T1000 (cell line): ENCODE measurements at regions not wholly inside any gene's neighbourhood (a gene's known extent, or its start where the extent isn't known, plus 50 kb on each side); places are given as distances from the start of the nearest gene placed in this dataset.
"Not testable (repeated sequence)": the region's sequence is repeated elsewhere in the genome, so short reads cannot be mapped to it uniquely, and the experiment has no call there.

Experiments
- DNase-seq: peaks from one replicate; lab custom pipeline; 2025; ENCODE audit warnings: mixed read lengths; lab: John Stamatoyannopoulos, UW

DNA sequence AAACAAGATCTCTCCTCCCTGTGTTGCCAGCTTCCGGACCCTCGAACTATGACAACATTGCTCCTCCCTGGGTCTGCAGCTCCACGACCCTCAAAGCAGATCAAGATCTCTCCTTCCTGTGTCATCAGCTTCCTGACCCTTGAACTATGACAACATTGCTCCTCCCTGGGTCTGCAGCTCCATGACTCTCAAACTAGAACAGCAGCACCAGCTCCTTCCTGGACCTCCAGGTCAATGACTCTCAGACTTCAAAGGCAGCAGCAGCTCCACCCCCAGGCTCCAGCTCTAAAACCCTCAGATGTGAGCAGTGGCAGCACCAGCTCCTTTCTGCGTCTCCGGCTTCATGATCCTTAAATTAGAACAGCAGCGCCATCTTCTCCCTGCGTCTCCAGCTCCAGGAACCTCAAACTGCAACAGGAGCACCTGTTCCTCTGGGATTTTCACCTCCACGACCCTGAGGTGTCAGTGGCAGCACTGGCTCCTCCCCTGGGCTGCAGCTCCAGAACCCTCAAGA, 341.0 kb upstream of the SULF2 start:
- DNase-seq, result no peak

DNA sequence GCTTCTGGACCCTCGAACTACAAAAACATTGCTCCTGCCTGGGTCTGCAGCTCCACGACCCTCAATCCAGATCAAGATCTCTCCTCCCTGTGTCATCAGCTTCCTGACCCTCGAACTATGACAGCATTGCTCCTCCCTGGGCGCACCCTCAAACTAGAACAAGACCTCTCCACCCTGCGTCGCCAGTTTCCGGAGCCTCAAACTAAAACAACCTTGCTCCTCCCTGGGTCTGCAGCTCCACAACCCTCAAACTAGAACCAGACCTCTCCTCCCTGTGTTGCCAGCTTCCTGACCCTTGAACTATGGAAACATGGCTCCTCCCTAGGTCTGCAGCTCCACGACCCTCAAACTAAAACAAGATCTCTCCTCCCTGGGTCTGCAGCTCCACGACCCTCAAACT, 339.7 kb upstream of the SULF2 start:
- DNase-seq, result no peak

DNA sequence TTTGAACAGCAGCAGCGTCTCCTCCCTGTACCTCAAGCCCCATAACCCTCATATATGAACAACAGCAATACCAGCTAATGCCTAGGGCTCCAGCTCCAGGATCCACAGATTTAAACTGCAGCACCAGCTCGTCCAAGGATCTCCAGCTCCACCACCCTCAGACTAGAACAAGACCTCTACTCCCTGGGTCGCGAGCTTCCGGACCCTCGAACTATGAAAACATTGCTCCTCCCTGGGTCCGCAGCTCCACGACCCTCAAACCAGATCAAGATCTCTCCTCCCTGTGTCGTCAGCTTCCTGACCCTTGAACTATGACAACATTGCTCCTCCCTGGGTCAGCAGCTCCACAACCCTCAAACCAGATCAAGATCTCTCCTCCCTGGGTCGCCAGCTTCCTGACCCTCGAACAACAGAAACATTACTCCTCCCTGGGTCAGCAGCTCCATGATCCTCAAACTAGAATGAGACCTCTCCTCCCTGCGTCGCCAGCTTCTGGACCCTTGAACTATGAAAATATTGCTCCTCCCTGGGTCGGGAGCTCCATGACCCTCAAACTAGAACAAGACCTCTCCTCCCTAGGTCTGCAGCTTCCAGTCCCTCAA, 339.0 kb upstream of the SULF2 start:
- DNase-seq, result no peak

DNA sequence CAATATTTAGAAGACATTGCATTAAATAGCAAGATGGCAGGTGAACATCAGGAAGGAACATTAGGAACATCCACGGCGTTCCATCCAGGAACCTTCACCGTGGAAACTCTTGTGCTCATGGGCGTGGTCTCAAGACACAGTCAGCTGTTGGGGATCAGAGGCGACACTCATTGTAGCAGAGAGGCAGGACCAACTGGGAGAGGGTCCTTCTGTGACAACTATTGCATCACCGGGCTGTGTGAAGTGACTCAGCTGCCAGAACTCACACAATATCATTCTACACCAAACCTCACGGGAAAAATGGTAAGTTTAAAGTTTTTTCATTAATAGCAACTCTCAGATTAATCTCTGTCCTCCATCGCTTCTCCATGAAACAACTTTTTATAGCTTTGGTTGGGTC, 334.8 kb upstream of the SULF2 start:
- DNase-seq, result no peak

DNA sequence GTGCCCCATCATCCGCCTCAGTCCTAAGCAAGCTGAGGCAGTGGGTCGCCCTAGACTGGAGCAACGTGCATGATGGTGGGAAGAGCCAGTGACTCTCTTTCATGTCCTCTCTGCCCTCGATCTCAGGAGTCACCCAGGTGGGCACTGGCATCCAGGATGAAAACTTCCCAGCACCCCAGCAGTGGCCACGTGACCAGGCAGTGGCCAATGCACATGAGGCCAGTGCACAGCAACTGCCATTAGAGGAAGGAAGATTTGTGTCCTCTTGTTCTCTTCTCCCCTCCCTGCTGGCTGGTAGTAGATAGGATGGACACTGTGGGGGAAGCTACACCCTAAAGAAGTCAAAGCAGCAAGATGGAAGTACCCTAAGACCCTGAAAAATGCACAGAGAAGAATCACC, 334.1 kb upstream of the SULF2 start:
- not testable (repeated sequence) for DNase-seq

DNA sequence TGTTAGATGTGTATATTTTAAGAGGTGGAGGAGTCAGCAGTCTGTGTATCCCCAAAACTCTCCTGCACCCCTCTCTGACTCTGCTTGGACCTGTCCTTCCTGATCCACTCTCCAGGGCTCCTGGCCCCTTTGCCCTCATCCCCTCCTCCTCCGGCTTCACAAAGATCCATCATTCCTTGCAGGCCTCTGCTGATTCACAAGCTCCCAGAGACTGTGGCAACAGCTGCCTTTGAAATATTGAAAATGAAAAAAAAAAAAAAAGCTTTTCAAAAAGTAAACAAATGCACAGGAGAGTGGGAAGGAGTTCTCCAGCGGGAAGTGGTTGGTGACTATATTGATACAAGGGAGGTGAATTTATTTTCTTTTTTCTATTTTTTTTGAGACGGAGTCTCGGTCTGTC, 330.2 kb upstream of the SULF2 start:
- DNase-seq, result no peak

DNA sequence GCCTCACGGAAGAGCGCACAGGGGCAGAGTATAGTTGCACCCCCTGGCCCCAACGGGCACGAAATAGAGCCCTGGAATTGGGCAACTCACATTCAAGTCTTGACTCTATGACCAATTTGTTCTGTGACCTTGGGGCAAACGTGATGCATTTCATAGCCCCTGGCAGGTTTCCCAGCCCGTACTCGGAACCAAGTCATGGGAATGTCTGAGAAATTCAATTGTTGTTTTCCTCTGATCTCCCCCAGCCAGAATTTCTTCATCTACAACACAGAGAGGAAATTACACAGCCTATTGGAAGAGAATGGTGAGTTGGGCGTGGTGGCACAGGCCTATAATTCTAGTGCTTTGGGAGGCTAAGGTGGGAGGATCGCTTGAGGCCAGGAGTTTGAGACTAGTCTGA, 322.3 kb upstream of the SULF2 start:
- no peak for DNase-seq

DNA sequence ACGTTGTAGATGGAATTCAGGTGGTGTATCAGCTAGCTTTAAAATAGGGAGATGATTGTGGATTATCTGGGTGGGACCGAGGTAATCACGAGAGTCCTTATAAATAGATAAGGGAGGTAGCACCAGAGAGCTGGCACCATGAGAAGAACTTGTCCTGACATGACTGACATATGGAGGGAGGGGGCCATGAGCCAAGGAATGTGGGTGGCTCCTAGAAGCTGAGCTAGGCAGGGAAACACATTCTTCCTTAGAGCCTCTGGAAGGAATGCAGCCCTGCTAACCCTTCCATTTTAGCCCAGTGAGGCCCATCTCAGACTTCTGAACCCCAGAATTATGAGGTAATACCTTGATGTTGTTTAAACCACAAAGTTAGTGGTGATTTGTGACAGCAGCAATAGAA, 321.1 kb upstream of the SULF2 start:
- DNase-seq, result no peak

DNA sequence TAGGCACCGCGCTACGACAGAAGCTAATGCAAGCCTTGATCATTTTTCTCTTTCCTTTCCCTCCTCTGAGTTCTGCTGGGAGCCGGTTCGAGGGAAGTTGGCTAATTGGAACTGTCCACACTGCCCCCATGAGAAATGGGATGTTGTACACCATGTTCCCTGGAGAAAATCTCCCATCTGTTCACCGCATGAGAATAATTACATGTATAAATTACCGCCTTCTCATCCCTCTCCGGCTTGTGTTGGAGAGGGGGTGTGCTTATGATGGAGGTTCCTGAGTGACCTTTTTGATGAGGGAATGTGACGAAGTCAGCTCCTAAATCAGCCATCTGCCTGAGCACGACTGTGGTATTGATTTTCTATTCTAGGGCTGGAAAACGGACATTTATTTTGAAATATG, 320.2 kb upstream of the SULF2 start:
- DNase-seq, result no peak

DNA sequence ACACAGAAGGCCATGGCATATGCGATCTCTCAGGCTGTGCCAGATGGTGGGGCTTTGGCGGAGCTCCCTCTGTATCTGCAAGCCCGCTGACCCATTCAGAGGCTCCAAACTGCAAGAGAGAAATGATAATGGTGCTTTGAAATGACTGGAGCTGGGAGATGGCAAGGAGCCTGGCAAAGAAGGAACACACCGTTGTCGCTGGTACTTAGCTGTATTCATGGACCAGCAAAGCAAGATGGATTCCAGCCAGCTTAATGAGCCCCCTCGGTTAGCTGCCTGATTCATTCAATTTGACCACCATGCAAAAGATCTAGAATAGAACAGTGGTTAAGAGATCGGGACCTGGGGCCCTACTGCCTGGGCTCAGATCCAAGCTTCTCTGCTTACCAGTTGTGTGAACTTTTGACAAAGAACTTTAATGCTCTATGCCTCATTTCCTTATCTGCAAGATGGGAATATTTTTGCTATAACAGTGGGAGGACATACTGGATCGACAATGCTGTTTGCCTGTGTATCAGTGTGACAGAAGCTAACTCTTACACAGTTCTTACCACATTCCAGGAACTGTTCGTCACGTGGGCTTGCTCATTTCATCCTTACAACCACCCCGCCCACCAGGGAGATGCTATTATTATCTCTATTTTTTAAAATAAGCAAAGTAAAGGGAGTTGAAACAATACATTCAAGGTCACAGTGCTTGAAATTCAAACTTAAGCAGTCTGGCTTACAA, 317.8 kb upstream of the SULF2 start:
- no peak for DNase-seq

DNA sequence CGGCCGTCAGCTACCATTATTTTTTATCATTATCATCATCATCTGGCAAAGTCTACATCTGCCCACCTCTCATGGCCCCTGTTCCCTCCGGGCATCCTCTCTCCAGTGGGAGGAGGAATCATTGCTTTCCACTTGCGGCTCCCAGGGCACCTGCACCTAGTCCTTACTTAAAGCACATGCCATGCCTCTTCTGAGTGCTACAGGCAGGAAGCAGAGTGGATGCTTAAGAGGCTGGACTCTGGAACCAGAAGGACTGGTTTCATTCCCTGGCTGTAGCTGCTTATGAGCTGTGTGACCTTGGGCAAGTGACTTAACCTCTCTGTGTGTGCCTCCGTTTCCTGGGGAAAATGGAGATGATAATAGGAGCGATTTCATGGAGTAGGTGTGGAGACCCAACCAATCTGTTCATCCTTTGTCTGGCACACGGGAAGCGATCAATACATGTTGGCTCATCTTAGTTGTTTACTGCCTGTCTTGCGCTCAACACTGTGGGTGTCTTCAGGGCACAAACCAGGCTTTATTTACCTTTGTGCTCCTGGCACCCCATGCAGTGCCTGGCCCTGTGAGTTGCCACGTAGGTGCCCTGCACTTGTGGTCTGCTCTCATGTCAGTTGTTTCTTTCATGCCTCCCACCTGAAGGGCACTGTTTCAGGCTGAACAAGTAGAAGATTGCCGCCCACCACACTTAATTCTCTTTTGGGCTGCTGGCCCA, 317.0 kb upstream of the SULF2 start:
- DNase-seq, result no peak

DNA sequence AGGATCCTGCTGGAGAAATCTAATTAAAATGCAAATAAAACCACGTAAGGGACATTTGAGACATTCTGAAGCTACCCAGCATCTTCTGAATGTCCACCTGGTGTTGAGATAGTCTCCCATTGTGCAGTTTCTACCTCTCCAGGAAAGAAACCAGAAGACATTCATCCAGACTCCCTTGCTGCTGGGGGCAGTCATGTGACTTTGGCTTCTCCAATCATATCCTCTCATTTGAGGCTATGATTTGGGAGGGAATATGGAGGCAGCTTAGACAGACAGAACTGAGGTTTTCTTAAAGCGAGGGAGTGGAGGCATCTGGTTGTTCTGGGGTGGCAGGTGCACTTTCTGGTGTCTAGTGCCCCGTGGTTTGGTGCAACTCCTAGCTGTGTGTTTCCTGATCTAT, 315.2 kb upstream of the SULF2 start:
- DNase-seq, result no peak

DNA sequence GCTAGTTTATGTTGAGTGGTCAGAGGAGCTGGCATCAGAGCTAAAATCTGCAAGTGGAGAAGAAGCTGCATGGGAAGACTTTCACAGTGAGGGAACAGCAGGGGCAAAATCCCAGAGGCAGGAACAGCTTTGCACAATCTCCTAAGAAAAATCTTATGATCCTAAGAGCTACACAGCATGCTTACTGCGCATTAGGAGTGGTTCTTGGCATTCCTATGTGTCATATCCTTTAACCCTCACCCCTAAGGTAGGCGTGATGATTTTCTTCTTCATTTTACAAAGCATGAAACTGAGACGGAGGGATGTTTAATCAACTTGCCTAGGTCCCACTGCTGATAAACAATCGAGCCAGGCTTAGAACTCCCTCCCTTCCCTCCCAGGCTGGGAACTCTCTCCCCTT, 313.6 kb upstream of the SULF2 start:
- DNase-seq, result no peak

DNA sequence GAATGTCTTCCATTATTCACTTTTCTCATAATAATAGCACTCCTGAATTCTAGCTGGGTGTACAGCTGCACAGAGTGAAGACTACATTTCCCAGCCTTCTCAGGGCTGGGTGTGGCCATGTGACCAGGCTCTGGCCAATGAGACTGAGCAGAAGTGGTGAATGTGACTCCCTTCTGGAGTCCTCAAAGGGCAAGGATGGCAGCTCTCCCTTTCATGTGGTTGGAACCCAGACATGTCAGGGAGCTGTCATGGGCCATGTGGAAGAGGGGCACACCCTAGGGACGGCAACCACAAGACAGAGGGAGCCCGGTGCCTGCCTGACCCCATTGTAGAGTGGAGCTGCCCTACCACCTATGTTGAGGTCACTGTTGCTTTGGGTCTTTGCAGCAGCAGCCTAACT, 312.8 kb upstream of the SULF2 start:
- no peak for DNase-seq

DNA sequence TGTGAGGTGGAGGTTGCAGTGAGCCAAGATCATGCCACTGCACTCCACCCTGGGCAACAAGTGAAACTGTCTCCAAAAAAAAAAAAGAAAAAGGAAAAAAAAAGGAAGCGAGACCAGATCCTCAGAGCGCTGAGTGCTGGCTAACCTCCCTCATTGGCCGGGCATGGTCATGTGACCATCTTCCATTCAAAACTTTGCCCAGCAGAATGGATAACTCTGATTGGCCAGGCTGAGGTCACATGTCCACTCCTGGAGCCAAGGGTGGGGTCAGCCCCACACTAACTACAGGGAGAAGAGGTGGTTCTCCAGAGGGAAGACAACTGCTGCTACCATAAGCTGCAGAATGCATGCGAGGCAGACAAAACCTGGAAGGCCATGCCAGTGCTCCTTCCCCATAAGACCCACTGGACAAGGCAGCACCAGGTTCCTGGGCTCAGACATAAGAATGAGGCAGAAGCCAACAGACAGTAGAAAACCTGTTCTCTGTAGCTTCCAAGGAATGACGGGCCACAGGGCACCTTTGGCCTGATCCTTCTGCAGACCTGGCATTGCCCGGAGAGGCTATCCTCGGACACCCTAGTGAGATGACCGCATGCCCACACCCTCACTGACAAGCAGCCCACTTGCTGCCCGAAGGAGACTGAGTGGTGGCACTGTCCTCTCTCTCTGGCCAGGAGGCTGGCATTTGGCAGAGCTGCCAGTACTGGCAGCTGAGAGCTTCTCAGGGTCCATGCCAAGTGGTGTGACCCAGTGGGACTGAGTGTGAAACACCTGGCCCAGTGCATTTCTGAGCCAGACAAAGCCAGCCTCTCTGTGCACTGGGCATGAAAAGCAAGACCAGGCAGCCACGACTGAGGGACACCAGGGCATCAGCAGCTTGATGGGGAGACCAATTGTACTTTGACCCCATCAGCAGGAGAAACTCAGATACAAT, 311.9 kb upstream of the SULF2 start:
- no peak for DNase-seq

DNA sequence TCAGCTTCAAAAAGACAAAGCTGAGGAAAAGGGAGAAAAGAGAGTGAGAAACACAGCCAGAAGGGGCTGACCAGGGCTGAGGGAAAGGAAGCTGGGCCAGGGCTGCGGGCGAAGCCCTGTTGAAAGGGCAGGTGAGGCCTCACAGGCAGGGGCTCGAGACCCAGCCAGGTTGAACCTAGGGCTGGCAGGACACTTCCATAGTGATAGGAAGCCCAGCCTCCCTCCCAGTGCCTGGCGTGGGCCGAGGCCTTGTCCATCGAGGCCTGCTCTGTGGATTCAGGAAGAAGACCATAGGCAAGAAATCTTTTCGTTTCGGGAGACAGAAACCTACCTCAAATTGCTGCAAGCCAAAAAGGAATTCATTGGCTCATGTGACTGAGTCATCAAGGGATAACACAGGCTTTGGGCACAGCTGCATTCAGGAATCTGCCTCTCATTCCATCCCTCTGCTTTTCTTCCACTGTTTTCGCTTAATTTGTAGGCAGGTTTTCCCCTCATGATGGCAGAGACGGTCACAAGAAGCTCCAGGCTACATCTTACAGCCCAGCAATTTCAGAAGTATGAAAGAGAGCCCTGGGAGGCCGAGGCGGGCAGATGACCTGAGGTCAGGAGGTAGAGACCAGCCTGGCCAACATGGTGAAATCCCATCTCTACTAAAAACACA, 311.1 kb upstream of the SULF2 start:
- no peak for DNase-seq

DNA sequence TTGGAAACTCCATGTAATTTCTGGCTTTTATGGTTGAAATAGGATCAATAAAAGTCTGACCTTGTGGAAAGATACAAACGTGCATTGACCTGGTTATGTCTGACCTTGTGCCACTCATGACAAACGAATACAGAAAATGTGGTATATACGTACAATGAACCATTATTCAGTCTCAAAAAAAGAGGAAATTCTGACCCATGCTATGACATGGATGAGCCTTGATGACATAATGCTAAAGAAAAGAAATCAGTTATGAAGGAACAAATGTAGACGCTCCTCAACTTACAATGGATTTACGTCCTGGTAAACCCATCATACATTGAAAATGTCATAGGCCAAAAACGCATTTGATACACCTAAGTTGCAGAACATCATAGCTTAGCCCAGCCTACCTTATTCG, 309.7 kb upstream of the SULF2 start:
- no peak for DNase-seq

DNA sequence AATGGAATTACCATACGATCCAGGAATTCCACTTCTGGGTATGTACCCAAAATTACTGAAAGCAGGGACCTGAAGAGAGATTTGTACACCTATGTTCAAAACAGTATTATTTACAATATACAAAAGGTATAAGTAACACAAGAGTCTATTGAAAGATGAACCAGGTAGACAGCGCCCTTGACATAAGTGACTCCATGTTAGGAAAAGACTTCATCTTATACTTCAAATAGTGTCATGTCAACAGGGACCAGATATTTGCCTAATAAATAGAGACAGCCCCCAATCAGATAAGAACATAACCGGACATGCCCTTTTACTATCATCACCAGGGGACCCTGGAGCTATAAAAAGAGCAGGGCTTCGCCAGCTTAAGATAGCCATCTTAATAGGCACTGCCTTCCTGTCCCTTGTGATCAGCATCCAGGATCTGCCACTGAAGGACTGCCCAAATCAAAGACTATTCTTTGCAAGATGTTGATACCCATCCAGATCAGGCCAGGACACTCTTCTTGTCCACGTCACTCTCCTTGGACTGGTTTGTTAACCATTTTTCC, 309.0 kb upstream of the SULF2 start:
- no peak for DNase-seq

DNA sequence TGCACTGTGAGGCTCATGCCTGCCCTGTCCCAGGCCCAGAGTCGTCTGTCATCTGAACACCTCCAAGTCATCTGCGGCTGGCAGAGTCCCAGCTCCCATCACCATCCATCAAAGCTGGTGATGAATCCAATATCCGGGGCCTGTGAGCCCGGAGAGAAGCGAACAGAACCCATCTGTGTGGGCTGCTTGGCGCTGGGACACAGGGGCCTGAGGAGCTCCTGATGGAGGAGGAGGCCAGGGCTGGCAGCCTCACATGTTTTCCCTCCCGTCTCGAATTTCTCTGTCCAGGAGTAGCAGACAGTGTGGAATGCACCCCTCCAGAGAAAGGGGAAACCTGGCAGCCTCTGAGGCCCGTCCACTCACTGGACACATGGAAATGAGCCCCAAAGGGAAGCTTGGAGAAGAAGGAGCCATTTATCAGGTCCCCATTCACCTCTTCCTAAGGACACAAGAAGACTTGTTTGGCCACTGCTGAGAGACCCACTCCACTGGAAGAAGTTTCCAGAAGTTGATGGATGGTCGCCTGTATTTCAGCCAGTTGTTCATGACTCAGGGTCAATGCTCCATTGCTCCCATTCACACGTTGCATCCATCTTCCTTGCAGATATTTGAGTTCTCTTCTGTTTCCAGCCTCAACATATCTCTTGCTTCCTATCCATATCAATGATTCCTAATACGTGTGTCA, 307.5 kb upstream of the SULF2 start:
- DNase-seq, result no peak

DNA sequence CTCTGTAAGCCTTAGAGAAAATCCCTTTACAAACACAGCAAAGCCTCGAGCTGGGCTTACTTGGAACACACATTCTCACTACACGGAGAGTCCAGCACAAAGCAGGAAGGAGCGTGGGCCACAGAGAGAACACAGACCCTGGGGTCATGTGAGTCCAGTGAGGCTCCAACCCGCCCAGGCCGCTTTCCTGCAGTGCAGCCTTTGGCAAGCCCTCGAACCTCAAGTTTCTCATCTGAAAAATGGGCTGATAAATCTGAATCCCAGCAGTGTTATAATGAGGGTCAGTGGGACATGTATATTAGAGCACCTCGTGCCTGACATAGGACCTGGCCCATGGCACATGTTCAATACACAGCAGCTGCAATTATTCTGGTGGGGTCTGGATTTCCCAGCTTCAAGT, 305.5 kb upstream of the SULF2 start:
- no peak for DNase-seq

DNA sequence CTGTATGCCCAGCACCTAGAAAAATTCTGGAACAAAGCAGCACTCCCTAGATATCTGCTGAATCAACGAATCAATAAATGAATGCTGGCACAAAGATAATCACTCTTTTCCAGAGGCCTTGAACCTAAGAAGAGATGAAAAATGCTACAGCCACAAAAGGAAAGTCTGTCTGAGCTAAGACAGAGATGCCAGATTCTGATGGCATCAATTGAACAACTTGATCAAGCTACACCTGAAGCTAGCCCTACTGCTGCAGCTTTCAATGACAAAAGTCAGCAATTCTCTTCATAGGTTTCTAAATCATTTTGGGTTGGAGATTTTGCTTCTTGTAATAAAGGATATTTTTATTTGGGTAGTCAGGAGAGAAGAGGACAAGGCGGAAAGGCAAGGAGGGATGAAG, 305.0 kb upstream of the SULF2 start:
- no peak for DNase-seq
